ENCODE measurements at regions not wholly inside any gene's neighbourhood (a gene's known extent, or its start where the extent isn't known, plus 50 kb on each side); places are given as distances from the start of the nearest gene placed in this dataset.

DNA sequence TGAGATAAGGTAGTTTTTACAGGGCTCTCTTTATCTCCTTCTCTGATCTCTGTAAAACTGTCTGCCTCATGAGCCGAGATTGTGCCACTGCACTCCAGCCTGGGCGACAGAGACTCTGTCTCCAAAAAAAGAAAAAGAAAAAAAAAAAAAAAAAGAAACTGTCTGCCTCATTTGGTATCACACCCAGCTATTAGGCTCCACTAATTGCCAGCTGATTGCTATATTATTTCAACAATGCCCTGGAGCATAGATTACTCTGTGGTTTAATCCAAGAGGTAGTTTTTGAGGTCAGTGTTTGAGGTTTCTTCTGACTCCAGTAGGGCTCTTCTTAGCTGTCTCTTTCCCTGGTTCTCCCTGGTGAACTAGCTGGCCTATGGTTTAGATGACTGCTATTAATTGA lies 268.1 kb upstream of the PLPP4 start:
- Histone ChIP-seq H3K9me3 (no peaks in the 10 kb centered on the region), H3K4me3 (no peak overlapping the region), H3K27me3 (no peaks in the 10 kb centered on the region), H3K27ac (no peak overlapping the region), H3K36me3 (no peaks in the 10 kb centered on the region), H3K4me1 (no peaks in the 10 kb centered on the region)
- DNase-seq (ENCODE audit: low spot score in 2 of 2): no peak
- intact Hi-C loops (cut with DNase I): no loop called here
- TF ChIP-seq, protein P1, sequence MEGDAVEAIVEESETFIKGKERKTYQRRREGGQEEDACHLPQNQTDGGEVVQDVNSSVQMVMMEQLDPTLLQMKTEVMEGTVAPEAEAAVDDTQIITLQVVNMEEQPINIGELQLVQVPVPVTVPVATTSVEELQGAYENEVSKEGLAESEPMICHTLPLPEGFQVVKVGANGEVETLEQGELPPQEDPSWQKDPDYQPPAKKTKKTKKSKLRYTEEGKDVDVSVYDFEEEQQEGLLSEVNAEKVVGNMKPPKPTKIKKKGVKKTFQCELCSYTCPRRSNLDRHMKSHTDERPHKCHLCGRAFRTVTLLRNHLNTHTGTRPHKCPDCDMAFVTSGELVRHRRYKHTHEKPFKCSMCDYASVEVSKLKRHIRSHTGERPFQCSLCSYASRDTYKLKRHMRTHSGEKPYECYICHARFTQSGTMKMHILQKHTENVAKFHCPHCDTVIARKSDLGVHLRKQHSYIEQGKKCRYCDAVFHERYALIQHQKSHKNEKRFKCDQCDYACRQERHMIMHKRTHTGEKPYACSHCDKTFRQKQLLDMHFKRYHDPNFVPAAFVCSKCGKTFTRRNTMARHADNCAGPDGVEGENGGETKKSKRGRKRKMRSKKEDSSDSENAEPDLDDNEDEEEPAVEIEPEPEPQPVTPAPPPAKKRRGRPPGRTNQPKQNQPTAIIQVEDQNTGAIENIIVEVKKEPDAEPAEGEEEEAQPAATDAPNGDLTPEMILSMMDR (IDR thresholded peaks at IDR 0.05): no peak

DNA sequence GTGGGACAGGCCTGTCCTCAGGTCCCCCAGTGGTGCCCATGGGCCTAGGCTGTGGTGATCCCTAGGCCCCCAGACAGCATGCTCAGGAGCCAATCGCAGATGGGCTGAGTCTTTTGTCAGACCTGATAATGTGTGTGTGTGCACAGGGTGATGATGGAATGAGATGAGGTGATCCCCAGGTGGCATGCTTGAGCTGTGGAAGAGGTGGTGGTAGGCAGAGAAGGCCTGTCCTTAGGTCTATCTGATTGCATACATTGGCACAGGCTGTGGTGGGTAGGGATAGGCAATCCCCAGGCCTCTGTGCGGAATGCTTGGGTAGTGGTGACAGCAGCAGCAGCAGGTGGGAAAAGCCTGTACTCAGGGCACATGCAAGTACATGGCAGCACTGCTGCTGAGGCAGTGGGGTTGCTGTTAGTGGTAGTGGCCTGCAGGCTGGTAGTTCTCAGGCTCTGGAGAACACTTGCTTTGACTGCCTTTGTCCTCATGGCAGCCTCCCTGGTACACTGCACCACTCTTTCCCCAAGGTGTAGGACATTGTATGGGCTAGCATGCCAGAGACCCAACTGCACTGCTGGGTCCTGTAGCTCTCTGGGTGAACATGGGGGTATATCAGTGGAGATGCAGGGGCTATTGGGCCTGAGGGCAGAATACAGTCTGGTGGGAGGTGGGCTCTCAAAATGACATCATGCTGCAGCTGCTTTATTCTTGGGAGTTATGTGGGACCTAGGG lies 260.9 kb upstream of the PLPP4 start:
- Histone ChIP-seq H3K9me3 (no peaks in the 10 kb centered on the region), H3K4me3 (no peak overlapping the region), H3K27me3 (no peaks in the 10 kb centered on the region), H3K36me3 (no peaks in the 10 kb centered on the region), H3K4me1 (no peaks in the 10 kb centered on the region), H3K27ac (no peak overlapping the region)
- intact Hi-C loops (cut with DNase I): no loop called here
- TF ChIP-seq, protein P1 (IDR thresholded peaks at IDR 0.05): no peak
- DNase-seq (ENCODE audit: low spot score in 2 of 2): no peak

DNA sequence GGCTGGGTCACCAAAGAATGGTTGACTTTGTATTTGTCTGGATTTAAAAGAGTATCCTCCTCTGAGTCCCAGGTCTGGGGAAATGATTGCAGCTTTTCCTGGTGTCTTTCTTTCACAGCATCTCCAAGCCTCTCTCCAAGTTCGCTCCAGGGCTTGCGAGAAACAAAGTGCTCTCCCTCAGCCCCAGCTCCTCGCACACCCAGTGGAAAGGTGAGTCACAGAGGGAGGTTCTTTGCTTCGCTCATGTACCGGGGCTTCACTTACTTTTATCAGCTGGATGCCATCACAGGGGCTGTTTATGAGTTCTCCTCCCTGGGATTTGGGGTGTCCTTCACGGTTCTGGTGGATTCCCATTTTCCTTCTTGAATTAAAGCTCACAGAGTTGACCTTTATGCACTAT lies 252.2 kb upstream of the PLPP4 start:
- H3K27me3 ChIP-seq: no peaks in the 10 kb centered on the region
- H3K4me3 ChIP-seq: no peak overlapping the region
- no peak overlapping the region for H3K27ac ChIP-seq
- no peaks in the 10 kb centered on the region for H3K4me1 ChIP-seq
- no peaks in the 10 kb centered on the region for H3K9me3 ChIP-seq
- no peaks in the 10 kb centered on the region for H3K36me3 ChIP-seq
- TF ChIP-seq, protein P1 (IDR thresholded peaks at IDR 0.05): no peak
- DNase-seq (ENCODE audit: low spot score in 2 of 2): no peak
- intact Hi-C loops (cut with DNase I): no loop called here

DNA sequence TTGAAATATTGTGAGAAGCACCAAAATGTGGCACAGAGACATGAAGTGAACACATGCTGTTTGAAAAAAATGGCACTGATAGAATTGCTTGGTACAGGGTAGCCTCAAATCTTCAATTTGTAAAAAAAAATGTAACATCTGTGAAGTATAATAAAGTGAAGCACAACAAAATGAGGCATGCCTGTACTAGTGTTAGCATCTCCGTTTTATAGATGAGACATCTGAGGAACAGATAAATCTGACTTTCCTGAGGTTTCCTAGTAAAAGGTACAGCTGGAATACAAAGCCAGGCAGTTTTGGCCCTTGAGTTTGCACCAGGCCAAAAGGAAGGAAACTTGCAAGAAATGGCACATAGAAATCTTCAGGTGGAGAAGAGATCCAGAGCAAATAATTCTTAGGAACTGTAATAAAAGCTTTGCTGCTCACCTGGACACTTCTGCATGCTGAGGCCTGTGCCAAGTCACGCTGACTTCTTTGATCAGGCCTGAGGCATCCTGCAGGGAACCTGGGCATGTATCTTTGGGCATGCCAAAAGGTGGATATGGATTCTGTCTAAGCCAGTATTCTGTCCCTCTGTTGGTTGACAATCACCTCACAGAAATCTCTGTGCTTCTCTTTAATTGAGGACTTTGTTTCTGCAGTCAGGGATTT lies 251.5 kb upstream of the PLPP4 start:
- TF ChIP-seq, protein P1 (IDR thresholded peaks at IDR 0.05): no peak

DNA sequence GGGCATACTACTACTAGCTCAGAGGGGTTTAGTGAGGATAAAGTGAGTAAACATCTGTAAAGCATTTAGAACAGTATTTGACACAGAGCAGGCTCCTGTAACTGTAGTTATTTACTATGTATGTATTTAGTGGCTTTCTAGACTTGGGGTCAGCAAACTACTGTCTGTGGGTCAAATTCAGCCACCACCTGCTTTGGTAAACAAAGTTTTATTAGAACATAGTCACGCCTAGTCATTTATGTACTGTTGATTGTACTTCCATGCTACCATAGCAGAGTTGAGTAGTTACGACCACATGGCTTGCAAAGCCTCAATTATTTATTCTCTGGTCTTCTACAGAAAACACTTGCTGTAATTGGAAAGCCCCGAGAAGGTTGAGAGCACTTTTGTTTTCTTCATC lies 248.5 kb upstream of the PLPP4 start:
- TF ChIP-seq, protein P1 (IDR thresholded peaks at IDR 0.05): no peak
- Histone ChIP-seq H3K36me3 (no peaks in the 10 kb centered on the region), H3K4me3 (no peak overlapping the region), H3K9me3 (no peaks in the 10 kb centered on the region), H3K27me3 (no peaks in the 10 kb centered on the region), H3K27ac (no peak overlapping the region), H3K4me1 (no peaks in the 10 kb centered on the region)
- intact Hi-C loops (cut with DNase I): no loop called here
- no peak for DNase-seq (ENCODE audit: low spot score in 2 of 2)

More for the DNA sequence above, 251.5 kb upstream of the PLPP4 start:
- Histone ChIP-seq H3K4me3 (no peak overlapping the region), H3K9me3 (no peaks in the 10 kb centered on the region), H3K4me1 (no peaks in the 10 kb centered on the region), H3K27me3 (no peaks in the 10 kb centered on the region), H3K36me3 (no peaks in the 10 kb centered on the region), H3K27ac (no peak overlapping the region)
- no peak for DNase-seq (ENCODE audit: low spot score in 2 of 2)
- intact Hi-C loops (cut with DNase I): no loop called here

Measured in ascending aorta (tissue), 2 donors.